Endometrium (tissue), 2 donors: ENCODE measurements at regions not wholly inside any gene's neighbourhood (a gene's known extent, or its start where the extent isn't known, plus 50 kb on each side); places are given as distances from the start of the nearest gene placed in this dataset.

Experiments
- FAIRE-seq: peaks from 2 replicates; lab custom pipeline; 2012; peaks lifted over from hg19 to GRCh38; lab: Jason Lieb, UNC
- donor health status: control.
- donor health status: control.

DNA sequence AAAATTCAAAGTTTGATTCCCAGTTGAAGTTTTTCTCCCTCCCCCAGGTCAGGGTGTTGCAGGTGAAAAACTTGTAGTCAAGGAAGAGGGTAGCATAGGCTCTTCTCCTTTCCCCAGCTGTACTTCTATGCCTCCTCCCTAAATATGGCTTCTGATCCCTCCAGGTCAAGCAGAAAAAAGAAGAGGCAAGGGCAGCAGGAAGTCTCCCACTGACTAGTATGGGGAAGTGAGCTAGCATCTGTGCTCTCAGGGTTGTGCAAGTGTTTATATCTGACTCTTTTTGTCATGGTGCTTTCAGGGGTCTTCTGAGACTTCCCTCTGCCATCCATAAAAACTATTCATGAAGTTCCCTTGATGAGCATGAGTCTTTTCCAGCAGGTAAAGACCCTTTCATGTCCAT lies 76.0 kb downstream of the ATPSCKMT start:
- FAIRE-seq, result no peak

DNA sequence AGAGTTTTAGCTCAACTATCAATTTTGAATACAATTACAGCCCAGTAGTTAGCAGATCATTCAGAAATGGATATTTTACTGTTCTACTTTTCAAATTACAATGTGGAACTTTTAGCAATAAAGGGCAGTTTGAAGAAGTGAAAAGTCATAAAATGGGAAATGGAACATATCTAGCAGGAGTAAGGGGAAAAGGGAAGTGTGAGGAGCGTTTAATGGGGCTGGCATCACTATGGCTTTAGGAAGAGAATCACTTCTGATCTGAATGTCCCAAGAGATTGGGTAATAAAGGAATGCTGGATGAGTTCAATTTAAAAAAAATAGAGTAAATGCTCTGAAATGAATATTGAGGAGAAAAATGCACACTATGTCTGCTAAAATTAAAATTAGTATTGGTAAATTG lies 77.4 kb downstream of the ATPSCKMT start:
- FAIRE-seq, result no peak

DNA sequence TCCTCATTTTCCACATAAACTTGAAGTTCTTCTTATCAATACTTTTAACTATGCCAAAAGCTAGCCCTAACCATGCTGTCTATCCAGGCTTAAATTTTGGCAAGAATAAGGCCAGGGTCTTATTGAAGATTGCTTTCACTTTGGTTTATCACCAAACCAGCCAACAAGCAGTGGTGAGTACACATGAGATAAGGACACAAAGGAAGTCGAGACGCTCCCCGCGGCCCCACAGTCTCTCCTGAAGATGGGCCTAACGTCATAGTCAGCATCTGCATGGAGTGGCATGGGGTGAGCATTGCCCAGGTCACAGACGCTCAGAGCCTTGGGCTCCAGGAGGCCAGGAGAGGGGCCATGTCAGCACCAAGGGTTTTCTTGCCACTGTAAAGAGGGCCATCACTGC lies 80.3 kb downstream of the ATPSCKMT start:
- no peak for FAIRE-seq

DNA sequence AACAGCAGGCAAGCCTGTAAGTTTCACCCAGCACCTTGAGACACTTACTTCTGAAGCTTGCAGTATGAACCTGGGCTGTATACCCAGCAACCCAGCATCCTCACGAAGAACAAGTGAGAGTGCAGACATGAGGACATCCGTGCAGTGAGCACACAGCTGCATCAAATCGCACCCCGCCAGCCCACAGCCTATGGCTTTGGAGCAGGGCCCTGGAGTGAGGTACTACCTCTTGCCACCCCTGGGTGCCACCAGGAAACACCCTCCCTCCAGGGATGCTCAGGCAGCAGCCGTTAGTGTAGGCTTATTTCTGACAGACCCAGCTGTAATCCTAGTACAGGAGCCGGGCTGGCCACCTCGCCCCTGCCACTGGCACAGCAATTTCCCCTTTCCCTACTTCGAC lies 81.4 kb downstream of the ATPSCKMT start:
- no peak for FAIRE-seq

DNA sequence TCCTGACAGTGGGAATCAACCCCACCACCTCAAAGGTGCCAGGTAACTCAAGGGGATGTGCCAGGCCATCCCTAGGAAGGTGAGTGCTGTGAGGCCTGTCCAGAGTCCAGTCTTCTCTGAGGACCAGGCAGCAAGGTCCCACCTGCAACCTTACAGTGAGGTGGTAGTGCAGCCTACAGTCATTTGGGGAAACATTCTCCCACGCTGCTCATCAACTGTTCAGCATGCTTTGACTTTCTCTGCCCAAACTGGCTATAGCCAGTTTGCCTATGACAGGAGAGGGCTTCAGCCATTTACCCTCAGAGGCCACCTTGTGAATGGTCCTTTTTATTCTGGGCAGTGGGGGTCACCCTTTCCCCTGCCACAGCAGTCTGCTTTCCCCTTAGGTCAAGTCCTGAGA lies 81.9 kb downstream of the ATPSCKMT start:
- FAIRE-seq, result no peak

DNA sequence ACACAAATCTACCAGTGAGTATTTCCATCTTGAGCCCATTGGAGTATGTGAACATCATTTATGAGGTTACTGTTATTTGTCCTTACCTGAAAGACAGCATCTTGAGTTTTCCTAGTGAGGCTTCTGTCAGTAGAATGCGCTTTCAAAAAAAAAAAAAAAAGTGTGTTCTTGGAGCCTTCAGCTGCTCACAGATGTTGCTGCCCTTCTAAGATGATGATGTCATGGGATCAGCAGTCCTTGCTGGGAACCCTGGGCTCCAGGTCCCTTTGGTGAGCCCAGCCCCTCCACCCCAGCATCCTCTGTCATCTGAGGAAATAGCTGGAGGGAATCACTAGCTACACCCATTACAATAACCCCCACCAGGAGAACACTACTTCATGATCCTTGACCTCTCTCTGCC lies 83.3 kb downstream of the ATPSCKMT start:
- FAIRE-seq, result no peak

DNA sequence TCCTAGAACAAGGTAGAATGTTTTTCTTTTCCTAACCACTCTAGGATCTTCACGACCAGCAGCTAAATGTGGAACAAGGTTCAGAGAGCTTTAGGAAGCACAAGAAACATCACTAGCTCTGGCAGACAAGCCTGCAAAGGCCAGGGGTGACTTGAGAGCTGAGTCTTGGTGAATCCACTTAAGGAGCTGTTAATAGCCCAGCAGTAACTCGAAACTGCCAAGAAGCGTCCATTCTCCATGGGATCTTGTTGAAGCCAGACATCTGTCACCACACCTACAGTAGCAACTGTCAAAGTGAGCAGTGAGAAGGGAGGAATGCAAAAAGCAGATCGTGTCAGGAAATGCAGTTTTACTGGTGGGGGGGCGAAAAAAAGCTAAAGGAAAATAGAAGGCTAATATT lies 87.2 kb downstream of the ATPSCKMT start:
- FAIRE-seq, result no peak

DNA sequence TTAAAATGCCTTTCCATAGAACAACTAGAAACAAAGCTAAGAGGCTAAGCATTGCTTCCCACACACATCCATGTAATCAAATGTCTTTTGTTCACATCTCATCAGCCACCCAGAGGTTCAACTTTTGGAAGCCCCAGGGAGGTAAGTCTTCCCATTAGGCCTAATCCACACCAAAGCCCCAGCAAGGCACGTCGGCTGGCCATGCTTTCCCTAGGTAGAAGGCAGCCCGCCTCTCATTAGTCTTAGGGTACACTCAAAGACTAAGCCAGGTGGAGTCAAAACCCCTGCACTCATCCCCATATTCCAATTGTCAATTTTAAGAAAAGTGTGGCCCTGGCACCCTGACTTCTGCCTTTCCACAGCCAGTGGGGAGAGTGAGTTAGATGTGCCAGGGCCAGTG lies 87.9 kb downstream of the ATPSCKMT start:
- no peak for FAIRE-seq

DNA sequence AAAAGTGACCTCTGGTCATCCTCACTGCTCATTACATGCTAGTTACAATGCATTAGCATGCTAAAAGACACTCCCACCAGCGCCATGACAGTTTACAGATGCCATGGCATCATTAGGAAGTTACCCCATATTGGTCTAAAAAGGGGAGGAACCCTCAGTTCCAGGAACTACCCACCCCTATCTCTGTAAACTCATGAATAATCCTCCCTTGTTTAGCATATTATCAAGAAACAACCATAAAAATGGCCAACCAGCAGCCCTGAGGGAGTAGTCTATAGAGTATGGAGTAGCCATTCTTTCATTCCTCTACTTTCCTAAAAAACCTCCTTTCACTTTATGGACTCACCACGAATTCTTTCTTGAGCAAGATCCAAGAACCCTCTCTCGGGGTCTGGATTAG lies 89.4 kb downstream of the ATPSCKMT start:
- FAIRE-seq, result no peak

DNA sequence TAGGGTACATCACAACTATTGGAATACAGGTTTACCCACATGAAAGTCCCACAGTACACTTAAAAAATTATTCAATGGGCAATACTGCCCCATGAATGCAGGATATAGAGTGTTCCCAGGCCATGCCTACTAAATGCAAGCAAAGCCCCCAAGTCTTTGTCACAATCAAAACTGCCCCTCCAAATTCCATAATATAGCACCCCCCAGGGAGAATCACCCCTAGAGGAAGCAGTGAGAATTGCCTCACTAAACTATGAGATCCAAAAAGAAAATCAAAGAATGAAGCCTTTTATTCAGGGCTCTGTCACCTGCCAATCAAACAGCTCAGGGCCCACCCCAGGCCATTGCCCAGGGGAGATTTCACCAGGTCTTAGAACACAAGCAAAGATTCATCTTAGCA lies 90.8 kb downstream of the ATPSCKMT start:
- FAIRE-seq, result no peak

DNA sequence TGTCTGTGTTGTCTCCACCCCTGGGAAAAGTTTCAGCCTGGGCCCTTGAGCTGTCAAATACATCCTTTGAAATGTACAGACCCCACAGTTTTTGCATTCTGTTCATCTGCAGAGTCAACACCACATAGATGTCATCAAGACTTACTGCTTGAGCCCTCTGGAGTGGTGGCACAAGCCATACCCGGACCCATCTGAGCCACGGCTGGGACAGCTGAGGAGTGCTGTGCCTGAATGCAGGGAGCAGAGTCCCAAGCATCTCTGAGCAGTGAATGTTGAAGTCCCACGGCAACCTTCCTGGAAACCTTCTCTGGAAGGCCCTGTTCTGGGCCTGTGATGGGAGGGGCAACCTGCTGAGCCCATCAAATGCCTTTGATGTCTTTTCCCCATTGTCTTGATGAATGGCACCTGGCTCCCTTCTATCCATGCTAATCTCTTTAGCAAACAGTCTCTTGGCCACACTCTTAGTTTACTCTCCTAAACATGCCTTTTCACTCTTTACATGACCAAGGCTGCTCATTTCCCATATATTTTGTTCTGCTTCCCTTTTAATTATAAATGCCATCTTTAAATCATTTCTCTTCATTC lies 92.5 kb downstream of the ATPSCKMT start:
- no peak for FAIRE-seq

DNA sequence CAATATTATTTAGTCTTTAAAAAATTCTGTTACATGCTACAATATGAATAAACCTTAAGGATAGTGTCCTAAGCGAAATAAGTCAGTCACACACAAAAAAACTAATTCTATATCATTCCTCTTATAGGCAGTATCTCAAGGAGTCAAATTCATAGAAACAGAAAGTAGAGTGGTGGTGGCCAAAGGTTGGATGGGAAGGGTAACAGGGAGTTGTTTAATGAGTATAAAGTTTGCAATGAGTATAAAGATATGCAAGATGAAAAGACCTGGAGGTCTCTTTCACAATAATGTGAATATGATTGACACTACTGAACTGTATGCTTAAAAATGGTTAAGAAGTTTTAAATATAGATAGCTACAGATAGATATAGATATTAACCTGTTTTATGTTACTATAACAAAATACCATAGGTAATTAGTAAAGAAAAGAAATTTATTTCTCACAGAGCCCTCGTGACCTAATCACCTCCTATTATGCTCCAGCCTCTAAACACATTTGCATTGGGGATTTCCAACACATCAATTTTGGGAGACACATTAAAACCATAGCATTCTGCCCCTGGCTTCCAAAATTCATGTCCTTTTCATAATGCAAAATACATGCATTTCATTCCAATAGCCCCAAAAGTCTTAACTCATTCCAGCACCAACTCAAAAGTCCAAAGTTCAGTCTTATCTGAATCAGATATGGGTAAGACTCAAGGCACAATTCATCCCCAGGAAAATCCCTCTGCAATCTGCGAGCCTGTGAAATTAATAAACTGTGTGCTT lies 93.6 kb downstream of the ATPSCKMT start:
- no peak for FAIRE-seq

DNA sequence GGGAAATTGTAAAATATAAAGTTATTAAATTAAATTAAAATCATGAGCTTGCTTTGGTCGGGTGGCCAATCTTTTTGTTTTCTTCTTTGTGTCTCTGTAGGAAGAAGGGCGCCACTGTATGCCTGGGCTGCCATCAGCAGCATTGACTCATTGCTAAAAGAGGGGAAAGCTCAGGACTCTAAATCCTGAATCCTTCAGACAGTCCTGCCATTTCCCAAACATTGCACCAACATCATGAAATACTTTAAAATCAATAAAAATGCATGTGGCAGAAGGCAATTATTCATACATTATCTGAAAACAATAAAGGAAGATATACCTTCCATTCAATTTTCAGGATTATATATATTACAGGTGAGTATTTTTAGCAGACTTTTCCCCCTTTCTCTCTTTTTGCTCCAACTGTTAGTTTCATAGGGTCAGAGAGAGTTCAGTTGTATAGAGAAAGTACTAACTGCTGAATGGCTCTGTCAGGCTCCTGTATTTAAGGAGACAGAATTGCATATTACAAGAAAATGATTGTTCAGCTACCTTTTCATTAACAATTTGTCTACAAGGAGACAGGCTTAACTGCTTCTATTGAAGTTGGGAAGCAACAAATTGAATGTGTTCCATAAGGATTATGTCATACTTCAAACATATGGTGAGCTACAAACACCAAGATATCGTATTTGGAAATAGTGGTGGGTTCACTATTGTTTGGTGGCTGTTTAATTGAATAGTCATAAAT lies 95.7 kb downstream of the ATPSCKMT start:
- FAIRE-seq, result no peak

DNA sequence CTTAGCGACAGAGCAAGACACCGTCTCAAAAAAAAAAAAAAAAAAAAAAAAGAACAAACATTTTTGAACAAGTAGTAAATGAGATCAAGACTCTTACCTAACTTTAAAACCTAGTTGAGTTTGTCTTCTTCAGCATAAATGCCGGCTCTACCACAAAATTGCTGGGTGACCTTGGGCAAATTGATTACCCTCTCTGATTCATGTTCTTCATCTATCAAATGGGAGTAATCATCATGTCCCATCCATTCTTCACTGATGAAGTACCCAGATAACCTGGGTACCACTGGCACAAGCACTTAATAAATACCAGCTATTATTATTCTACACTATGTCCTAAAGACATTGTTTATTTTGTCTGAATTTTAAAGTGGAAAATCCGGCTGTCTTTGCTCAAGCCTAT lies 96.3 kb downstream of the ATPSCKMT start:
- FAIRE-seq, result no peak

DNA sequence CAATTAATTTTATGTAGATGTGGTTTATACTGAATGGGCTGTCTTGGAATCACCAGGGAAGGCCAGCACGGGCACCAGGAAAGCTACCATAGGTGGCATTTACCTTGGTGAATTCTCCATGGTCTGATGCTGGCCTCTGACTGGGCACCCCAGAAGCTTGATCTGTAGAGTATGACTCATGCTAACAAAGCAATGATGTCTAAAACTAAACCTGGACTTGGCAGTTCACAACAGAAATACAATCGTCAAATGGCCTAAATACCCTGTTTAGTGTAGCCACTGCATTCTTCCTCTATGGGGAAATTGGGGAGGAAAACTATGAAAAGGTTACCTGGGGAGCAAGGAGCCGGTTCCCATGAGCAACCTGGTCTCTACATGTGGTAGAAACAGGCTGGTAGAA lies 98.0 kb downstream of the ATPSCKMT start:
- FAIRE-seq, result no peak

DNA sequence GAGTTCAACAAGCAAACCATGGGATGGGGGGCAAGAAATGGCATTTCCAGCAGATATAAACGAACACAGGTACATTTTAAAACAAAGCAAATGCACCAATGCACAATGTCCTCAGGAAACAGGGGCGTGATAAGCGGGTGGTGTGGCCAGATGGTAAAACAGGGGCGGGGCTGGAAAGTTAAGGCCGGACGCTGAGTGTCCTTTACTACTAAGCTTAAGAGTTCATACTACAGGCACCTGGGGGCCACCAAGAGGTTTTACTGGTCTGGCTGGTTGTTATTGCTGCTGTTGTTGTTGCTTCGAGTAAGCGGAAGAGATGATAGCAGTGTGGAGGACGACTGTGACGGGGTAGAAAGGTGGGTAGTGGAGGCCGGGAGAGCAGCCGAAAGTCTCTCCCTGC lies 99.8 kb downstream of the ATPSCKMT start:
- no peak for FAIRE-seq

DNA sequence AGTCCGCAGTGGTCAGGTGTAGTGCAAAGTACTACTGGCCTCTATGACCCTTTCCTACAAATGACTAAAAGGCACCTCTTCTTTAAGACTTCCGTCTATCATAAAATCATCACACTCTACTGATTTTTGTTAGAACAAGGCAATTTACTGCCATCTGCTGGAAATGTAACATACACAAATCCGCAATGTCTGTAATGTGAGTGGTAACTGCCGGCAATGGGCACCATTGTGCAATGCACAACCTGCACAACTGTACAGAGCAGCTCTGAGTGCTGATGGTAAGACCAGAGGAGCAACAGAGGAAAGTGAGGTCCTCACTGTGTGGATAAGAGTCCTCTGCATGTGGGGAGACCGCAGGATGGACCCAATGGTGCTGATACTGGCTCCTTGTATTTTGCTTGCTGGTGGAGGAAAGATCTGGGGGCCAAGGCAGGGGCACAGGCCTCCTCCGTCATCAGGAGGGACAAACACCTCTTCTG lies 103.7 kb downstream of the ATPSCKMT start:
- no peak for FAIRE-seq

DNA sequence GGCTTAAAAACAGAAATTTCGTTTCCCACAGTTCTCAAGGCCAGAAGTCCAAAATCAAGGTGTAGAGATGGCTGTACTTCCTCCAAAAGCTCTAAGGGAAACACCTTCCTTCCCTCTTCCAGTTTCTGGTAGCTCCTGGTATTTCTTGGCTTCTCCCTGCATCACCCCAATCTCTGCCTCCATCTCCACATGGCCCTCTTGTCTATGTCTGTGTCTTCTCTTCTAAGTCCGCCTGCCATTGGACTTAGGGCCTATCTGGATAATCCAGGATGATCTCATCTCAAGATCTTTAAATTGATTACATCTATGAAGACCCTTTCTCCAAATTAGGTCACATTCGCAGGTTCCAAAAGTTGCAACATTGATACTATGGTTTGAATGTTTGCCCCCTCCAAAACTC lies 105.6 kb downstream of the ATPSCKMT start:
- no peak for FAIRE-seq

DNA sequence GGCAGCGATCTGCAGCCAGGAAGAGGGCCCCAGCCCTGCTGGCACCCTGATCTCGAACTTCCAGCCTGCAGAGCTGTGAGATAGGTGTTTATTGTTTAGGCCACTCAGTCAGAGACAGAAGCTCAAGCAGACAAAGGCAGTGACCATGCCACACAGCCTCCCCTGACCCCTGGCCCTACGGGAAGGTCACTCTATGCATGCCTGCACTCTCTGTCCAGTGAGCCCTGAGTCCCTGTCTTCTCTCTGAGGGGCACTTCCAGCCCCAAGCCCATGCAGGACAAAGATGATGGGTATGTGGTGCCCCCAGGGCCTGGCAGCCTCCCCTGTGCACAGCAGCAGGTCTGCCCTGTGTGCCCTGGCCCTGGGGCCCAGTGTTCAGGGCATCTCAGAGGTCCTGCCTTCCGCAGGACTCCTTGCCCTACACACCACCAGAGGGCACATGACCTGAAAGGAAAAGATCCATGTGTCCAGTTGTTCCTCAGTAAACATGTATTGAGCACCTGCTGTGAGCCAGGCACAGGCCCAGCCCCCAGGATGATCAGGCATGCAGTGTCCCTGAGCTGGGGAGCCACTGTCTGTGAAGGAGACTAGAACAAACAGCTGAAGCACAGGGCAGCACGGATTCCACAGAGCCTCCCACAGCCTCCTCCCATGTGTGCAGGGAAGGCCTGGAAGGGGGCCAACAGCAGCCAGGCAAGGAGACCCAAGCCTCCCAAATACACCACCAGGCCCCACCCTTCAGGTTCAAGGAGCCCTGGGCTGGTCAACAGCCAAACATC lies 109.3 kb downstream of the ATPSCKMT start:
- no peak for FAIRE-seq

DNA sequence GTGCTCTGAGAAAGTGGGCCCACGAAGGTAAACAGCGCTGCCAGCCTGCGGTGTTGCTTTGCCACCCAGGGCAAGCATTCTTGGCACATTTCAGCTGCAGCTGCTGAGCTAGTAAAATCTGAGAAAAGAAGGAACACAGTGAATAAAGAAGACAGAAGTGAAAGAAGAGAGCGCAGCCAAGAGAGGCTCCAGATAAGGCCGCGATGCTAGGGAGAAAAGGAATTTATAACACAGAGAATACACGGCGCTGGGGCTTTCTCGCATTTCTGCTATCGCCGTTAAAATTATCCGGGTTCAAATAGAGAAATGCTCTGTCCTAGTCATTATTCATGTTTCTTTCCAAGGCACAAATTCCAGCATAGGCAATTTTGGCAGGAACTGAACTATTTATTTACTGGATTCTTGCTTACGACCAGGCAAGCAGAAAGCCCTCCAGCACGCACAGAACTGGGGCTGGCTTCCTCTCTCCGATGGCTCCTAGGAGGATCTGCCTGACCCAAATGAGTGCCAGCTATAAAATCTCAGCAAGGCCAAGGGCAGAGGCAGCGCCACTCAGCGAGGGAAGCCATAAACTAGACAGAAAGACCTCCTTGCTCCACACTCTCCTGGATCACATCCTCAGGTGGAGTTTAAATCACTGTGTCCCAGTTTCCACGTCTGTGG lies 111.2 kb downstream of the ATPSCKMT start:
- FAIRE-seq, result no peak

DNA sequence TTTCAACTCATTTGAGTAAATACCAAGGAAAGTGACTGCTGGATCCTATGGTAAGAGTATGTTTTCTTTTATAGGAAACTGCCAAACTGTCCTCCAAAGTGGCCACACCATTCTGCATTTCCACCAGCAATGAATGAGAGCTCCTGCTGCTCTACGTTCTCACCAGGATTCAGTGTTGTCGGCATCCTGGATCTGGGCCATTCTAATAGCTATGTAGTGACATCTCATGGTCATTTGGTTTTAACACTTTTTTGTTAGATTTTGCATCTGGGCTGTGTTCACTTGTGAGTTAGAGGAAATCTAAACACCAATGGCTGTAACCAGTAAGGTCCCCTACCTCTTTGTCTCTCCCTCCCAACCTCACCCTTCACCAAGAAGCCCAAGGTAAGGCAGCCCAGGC lies 115.9 kb downstream of the ATPSCKMT start:
- no peak for FAIRE-seq

DNA sequence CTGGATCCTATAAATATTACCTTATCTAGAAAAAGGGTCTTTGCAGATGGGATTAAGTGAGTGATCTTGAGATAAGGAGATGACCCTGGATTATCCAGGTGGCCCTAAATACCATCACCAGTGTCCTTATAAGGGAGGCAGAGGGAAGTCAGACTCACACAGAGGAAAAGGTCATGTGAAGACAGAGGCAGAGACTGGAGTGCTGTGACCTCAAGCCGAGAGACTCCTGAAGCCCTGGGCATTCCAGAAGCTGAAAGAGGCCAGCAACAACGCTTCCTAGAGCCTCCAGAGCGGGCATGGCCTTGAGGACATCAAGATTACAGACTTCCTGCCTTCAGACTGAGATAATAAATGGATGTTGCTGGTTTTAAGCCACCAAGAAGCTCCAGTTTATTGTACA lies 118.8 kb downstream of the ATPSCKMT start:
- FAIRE-seq, result no peak
